GM12878 (cell line): ENCODE measurements at regions not wholly inside any gene's neighbourhood (a gene's known extent, or its start where the extent isn't known, plus 50 kb on each side); places are given as distances from the start of the nearest gene placed in this dataset.
"Not testable (repeated sequence)": the region's sequence is repeated elsewhere in the genome, so short reads cannot be mapped to it uniquely, and the experiment has no call there.

Experiments
- ATAC-seq: fragments of 200-7000 bp; cut with Tn5 transposase; 3 replicates; pipeline ENCODE4 v1.9.1; 2020; ENCODE audit warnings: mild to moderate bottlenecking, moderate library complexity
- BruUV-seq: library from RNA; stranded (reverse); fragments of 400-500 nt; replicated peaks from 2 replicates; lab custom pipeline; 2021; lab: Mats Ljungman, UMichigan
- CTCF ChIA-PET: fragments of 300-600 bp; sonication (Branson Sonifier 250); formaldehyde crosslinking; extraction: SDS; loops from one replicate; lab custom pipeline; 2021; ENCODE audit warnings: inconsistent platforms; lab: Yijun Ruan, JAX
- POLR2A ChIA-PET: fragments of 350-600 bp; formaldehyde crosslinking; extraction: SDS; loops from one replicate; lab custom pipeline; 2021; ENCODE audit warnings: inconsistent platforms; lab: Charles Lee
- RAD21 ChIA-PET: fragments of 300-600 bp; sonication (Branson Sonifier 250); formaldehyde crosslinking; loops from one replicate; lab custom pipeline; 2023; ENCODE audit warnings: antibody characterized with exemption; ENCODE audit not compliant: unreplicated experiment; lab: Charles Lee
- SMC1A ChIA-PET: fragments of 300-600 bp; sonication (Branson Sonifier 250); formaldehyde crosslinking; loops from one replicate; lab custom pipeline; 2023; ENCODE audit not compliant: unreplicated experiment, uncharacterized antibody; lab: Charles Lee
- DNase-seq: peaks from one replicate; pipeline ENCODE4 v3.0.0-alpha.2; 2011; ENCODE audit warnings: low read depth, low spot score
- FAIRE-seq: peaks from 3 replicates; lab custom pipeline; 2011; peaks lifted over from hg19 to GRCh38; lab: Jason Lieb, UNC
- H2AFZ ChIP-seq: 2 replicates; pipeline ENCODE4 v1.6.0; 2011; ENCODE audit warnings: low read depth, low read length, control low read depth; ENCODE audit not compliant: control insufficient read depth
- H3K27ac ChIP-seq: 2 replicates; pipeline ENCODE4 v1.5.1; 2011; ENCODE audit warnings: control low read depth; ENCODE audit not compliant: control insufficient read depth, insufficient read depth
- H3K27me3 ChIP-seq, 2 experiments: replicated peaks in 1 of 2; 2 replicates each; pipeline versions ENCODE4 v1.6.0 to v1.6.1; 2011; ENCODE audit warnings: low read length in 1 of 2; ENCODE audit not compliant: control insufficient read depth in 2 of 2, insufficient read depth in 2 of 2
- H3K36me3 ChIP-seq, 2 experiments: 2 replicates each; pipeline ENCODE4 v1.5.1; 2011; ENCODE audit warnings: low read length in 1 of 2; ENCODE audit not compliant: control insufficient read depth in 2 of 2, insufficient read depth in 2 of 2
- H3K4me1 ChIP-seq: 2 replicates; pipeline ENCODE4 v1.6.1; 2011; ENCODE audit warnings: mild to moderate bottlenecking, low read length, moderate library complexity, mixed read lengths; ENCODE audit not compliant: control insufficient read depth, insufficient read depth
- H3K4me2 ChIP-seq: 2 replicates; pipeline ENCODE4 v1.6.0; 2011; ENCODE audit warnings: control low read depth; ENCODE audit not compliant: control insufficient read depth, insufficient read depth
- H3K4me3 ChIP-seq: fragments of 200-600 bp; sonication (generic); 2 replicates; pipeline ENCODE4 v1.5.1; 2016
- H3K79me2 ChIP-seq: 2 replicates; pipeline ENCODE4 v1.6.0; 2011; ENCODE audit warnings: low read length; ENCODE audit not compliant: control insufficient read depth, insufficient read depth
- H3K9ac ChIP-seq: 2 replicates; pipeline ENCODE4 v1.8.0; 2011; ENCODE audit warnings: low read length, control low read depth, mixed read lengths; ENCODE audit not compliant: control insufficient read depth, insufficient read depth
- H3K9me3 ChIP-seq: replicated peaks from 3 replicates; pipeline ENCODE4 v1.5.1; 2011; ENCODE audit warnings: mild to moderate bottlenecking, low read length; ENCODE audit not compliant: control insufficient read depth, insufficient read depth
- H4K20me1 ChIP-seq: 2 replicates; pipeline ENCODE4 v1.6.0; 2011; ENCODE audit not compliant: control insufficient read depth, insufficient read depth
- CREB1 ChIP-seq: IDR thresholded peaks from 2 replicates; pipeline ENCODE4 v1.6.1; 2012; ENCODE audit warnings: low read depth, mild to moderate bottlenecking, inconsistent platforms
- DPF2 ChIP-seq: fragments of 450-650 bp; IDR thresholded peaks from 2 replicates; pipeline ENCODE4 v1.6.1; 2017; ENCODE audit warnings: mild to moderate bottlenecking
- ETV6 ChIP-seq, 2 experiments: fragments of 450-650 bp in 1 of 2; IDR thresholded peaks in 1 of 2; conservative IDR thresholded peaks in 1 of 2; 2 replicates each; pipeline ENCODE4 v1.6.1; 2014; ENCODE audit warnings: antibody characterized with exemption in 1 of 2, borderline replicate concordance in 1 of 2, low read depth in 1 of 2, mild to moderate bottlenecking in 1 of 2, moderate library complexity in 1 of 2
- KDM1A ChIP-seq: fragments of 200-600 bp; sonication (generic); IDR thresholded peaks from 2 replicates; pipeline ENCODE4 v1.6.1; 2016; ENCODE audit warnings: borderline replicate concordance
- KLF5 ChIP-seq: fragments of 450-650 bp; IDR thresholded peaks from 2 replicates; pipeline ENCODE4 v1.6.1; 2014; ENCODE audit warnings: mild to moderate bottlenecking; ENCODE audit not compliant: partially characterized antibody
- MEF2B ChIP-seq: fragments of 450-650 bp; IDR thresholded peaks from 2 replicates; pipeline ENCODE4 v1.6.1; 2018; ENCODE audit warnings: mild to moderate bottlenecking, moderate library complexity; ENCODE audit not compliant: partially characterized antibody, poor library complexity, severe bottlenecking
- RBBP5 ChIP-seq: fragments of 200-600 bp; sonication (generic); conservative IDR thresholded peaks from 2 replicates; pipeline ENCODE4 v1.6.1; 2016
- RCOR1 ChIP-seq: conservative IDR thresholded peaks from 2 replicates; pipeline ENCODE4 v1.6.1; 2012; ENCODE audit warnings: low read depth, low read length, improper control_type of control experiment
- TBL1XR1 ChIP-seq: IDR thresholded peaks from 2 replicates; pipeline ENCODE4 v1.6.1; 2012; ENCODE audit warnings: low read depth, low read length, improper control_type of control experiment
- ZNF24 ChIP-seq: fragments of 450-650 bp; IDR thresholded peaks from 2 replicates; pipeline ENCODE4 v1.6.1; 2017; ENCODE audit warnings: antibody characterized with exemption, mild to moderate bottlenecking
- WGBS: methylation state at CpG from one replicate; pipeline ENCODE4 v1.1.6; 2016; ENCODE audit warnings: low lambda C conversion rate; ENCODE audit not compliant: insufficient replicate concordance, insufficient coverage; ENCODE audit errors: missing lambda C conversion rate; 5-methylcytosine and 5-hydroxymethylcytosine counted together
- in situ Hi-C: fragments of 300-500 bp; cut with MboI; formaldehyde crosslinking; loops from 9 replicates; pipeline ENCODE4 v1.14.3; 2018; ENCODE audit warnings: mixed read lengths
- intact Hi-C: fragments of 100-400 bp; cut with micrococcal nuclease; formaldehyde crosslinking; loops from one replicate; pipeline ENCODE4 v1.14.2; 2022; ENCODE audit not compliant: unreplicated experiment
- TF ChIP-seq, protein P1 (sequence below): fragments of 450-650 bp; IDR thresholded peaks from 2 replicates; pipeline ENCODE4 v1.6.1; 2016; ENCODE audit warnings: mild to moderate bottlenecking
- TF ChIP-seq, protein P2 (sequence below): IDR thresholded peaks from 2 replicates; pipeline ENCODE4 v1.6.1; 2011; ENCODE audit warnings: mild to moderate bottlenecking, low read depth, low read length, moderate library complexity; ENCODE audit not compliant: insufficient replicate concordance

DNA sequence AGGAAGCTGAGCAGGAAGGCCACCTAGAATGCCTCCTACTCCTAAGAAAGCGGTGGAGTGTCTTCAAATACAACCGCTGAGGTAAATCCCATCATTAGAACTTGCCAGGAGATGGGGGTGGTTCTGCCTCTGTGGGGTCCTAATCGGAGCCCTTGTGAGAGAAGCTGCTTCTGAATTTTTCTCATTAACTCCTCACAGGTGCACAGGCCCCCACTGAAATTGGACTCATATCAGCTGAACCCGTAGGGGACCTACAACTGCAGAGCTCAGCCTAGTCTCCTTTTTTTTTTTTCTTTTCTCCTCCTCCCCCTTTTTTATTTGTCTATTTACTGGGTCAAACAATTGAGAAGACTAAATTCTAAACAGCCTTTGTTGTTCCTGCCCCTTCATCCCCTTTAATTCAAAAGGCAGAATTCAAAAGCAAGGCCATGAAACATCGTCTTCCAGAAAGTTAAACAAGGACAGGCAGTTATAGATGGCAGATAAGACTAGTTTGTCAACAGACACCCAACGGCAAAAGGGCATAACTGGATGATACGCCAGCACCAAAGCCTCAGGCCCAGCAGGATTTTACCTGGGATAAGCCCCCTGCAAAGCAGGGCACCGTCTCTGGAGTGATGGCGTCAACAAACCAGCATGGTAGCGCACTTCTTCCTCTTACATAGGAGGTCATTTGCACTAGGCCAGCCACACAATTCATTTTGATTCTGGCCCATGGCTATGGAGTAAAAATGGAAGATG lies 213.7 kb upstream of the HES1 start:
- TF ChIP-seq CREB1 (no peak), MEF2B (no peak), KDM1A (no peak), TBL1XR1 (no peak), ZNF24 (no peak), DPF2 (no peak), RCOR1 (no peak), ETV6 (conservative IDR thresholded peaks at IDR 0.05 in 1 of 2, IDR thresholded peaks at IDR 0.05 in 1 of 2; ENCODE audit: borderline replicate concordance in 1 of 2, low read depth in 1 of 2) (no peak), KLF5 (no peak), RBBP5 (no peak)
- TF ChIP-seq, protein P1, sequence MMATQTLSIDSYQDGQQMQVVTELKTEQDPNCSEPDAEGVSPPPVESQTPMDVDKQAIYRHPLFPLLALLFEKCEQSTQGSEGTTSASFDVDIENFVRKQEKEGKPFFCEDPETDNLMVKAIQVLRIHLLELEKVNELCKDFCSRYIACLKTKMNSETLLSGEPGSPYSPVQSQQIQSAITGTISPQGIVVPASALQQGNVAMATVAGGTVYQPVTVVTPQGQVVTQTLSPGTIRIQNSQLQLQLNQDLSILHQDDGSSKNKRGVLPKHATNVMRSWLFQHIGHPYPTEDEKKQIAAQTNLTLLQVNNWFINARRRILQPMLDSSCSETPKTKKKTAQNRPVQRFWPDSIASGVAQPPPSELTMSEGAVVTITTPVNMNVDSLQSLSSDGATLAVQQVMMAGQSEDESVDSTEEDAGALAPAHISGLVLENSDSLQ, result no peak
- TF ChIP-seq, protein P2, sequence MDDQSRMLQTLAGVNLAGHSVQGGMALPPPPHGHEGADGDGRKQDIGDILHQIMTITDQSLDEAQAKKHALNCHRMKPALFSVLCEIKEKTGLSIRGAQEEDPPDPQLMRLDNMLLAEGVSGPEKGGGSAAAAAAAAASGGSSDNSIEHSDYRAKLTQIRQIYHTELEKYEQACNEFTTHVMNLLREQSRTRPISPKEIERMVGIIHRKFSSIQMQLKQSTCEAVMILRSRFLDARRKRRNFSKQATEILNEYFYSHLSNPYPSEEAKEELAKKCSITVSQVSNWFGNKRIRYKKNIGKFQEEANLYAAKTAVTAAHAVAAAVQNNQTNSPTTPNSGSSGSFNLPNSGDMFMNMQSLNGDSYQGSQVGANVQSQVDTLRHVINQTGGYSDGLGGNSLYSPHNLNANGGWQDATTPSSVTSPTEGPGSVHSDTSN, result no peak
- TF ChIP-seq, all 136 proteins: peak for 0
- H3K27me3 ChIP-seq, result no peaks in the 10 kb centered on the region; a peak in 1 of 4 replicates
- ATAC-seq (no peak), DNase-seq (no peak), FAIRE-seq (no peak)
- no peak overlapping the region for H3K4me3 ChIP-seq
- no peak overlapping the region for H2AFZ ChIP-seq
- WGBS, result 66% methylated on average over 9 of the region's 10 CpGs
- no peak overlapping the region for H3K9ac ChIP-seq
- no TSS peak for BruUV-seq
- no peaks in the 10 kb centered on the region for H3K4me1 ChIP-seq
- no peaks in the 10 kb centered on the region; the same call in 2 of the 3 replicates for H3K9me3 ChIP-seq
- H3K36me3 ChIP-seq, result no peaks in the 10 kb centered on the region
- H3K4me2 ChIP-seq, result no peak overlapping the region
- ChIA-PET CTCF (no interaction called here), SMC1A (interaction anchor here (1.6 kb wide), 1 partner anchor 11 kb away, joined by 4 read pairs; no protein-coding TSS in a partner anchor), RAD21 (no interaction called here), POLR2A (interaction anchor here (0.6 kb wide), 1 partner anchor 950 kb away, joined by 3 read pairs; no protein-coding TSS in a partner anchor)
- no peak overlapping the region for H3K27ac ChIP-seq
- no peaks in the 10 kb centered on the region for H4K20me1 ChIP-seq
- in situ Hi-C loops (no loop called here), intact Hi-C loops (no loop called here)
- H3K79me2 ChIP-seq, result no peaks in the 10 kb centered on the region

DNA sequence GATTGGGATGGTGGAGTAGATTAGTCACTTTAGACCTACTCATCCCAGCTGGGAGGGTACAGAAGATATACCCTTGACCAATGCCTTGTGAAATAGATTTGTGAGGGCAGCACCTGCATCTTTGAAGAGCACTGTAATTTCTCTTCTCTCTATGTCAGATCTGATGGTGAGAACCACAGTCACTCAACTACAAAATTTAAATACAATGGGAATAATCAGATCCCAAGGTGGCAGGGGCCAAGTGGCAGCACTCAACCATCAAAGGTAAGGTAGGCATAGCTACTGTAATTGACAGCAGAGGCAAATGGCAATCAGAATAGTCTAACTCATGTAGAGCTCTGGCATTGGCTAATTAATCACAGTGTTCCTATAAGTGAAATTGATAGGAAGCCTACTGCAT lies 212.0 kb upstream of the HES1 start:
- BruUV-seq, H3K9ac ChIP-seq, H2AFZ ChIP-seq, CTCF ChIA-PET, H3K27ac ChIP-seq, RAD21 ChIA-PET, H3K27me3 ChIP-seq, H3K9me3 ChIP-seq, H3K4me1 ChIP-seq, H4K20me1 ChIP-seq, SMC1A ChIA-PET, H3K79me2 ChIP-seq, FAIRE-seq, H3K4me3 ChIP-seq, in situ Hi-C loops, intact Hi-C loops, POLR2A ChIA-PET, ATAC-seq, H3K4me2 ChIP-seq, H3K36me3 ChIP-seq, DNase-seq: not testable (repeated sequence)
